ENCODE measurements at regions not wholly inside any gene's neighbourhood (a gene's known extent, or its start where the extent isn't known, plus 50 kb on each side); places are given as distances from the start of the nearest gene placed in this dataset.

DNA sequence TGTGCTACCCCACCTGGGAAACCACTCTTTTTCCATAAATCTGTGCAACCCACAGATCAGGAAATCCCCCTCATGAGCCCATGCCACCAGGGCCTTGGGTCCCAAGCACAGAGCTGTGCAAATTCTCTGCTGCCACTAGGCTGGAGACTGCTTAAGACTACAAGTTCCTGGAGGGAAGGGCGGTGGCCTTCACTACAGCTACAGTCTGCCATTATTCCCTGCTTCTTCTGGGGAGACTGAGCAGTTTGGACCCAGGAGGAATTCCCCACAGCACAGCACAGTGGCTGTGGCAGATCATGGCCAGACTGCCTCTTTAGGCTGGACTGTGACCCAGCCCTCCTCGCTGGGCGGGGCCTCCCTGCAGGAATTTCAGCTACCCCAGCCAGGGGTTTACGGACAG, 89.7 kb upstream of the GRB10 start:
- H3K27me3 ChIP-seq: no peaks in the 10 kb centered on the region
- TF ChIP-seq, protein P1, sequence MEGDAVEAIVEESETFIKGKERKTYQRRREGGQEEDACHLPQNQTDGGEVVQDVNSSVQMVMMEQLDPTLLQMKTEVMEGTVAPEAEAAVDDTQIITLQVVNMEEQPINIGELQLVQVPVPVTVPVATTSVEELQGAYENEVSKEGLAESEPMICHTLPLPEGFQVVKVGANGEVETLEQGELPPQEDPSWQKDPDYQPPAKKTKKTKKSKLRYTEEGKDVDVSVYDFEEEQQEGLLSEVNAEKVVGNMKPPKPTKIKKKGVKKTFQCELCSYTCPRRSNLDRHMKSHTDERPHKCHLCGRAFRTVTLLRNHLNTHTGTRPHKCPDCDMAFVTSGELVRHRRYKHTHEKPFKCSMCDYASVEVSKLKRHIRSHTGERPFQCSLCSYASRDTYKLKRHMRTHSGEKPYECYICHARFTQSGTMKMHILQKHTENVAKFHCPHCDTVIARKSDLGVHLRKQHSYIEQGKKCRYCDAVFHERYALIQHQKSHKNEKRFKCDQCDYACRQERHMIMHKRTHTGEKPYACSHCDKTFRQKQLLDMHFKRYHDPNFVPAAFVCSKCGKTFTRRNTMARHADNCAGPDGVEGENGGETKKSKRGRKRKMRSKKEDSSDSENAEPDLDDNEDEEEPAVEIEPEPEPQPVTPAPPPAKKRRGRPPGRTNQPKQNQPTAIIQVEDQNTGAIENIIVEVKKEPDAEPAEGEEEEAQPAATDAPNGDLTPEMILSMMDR (IDR thresholded peaks at IDR 0.05): no peak
- TF ChIP-seq POLR2A (IDR thresholded peaks at IDR 0.05) (no peak), EP300 (IDR thresholded peaks at IDR 0.05) (no peak), POLR2AphosphoS5 (IDR thresholded peaks at IDR 0.05) (no peak)
- H3K4me1 ChIP-seq: peaks cover 7% of the 10 kb centered on the region
- WGBS: no CpG with 5 or more reads among the region's 4 CpGs
- no peaks in the 10 kb centered on the region for H3K9me3 ChIP-seq
- H3K27ac ChIP-seq: no peak overlapping the region
- H3K4me3 ChIP-seq: no peak overlapping the region
- no peak for DNase-seq (ENCODE audit: low spot score in 2 of 2)
- H3K36me3 ChIP-seq: no peaks in the 10 kb centered on the region

DNA sequence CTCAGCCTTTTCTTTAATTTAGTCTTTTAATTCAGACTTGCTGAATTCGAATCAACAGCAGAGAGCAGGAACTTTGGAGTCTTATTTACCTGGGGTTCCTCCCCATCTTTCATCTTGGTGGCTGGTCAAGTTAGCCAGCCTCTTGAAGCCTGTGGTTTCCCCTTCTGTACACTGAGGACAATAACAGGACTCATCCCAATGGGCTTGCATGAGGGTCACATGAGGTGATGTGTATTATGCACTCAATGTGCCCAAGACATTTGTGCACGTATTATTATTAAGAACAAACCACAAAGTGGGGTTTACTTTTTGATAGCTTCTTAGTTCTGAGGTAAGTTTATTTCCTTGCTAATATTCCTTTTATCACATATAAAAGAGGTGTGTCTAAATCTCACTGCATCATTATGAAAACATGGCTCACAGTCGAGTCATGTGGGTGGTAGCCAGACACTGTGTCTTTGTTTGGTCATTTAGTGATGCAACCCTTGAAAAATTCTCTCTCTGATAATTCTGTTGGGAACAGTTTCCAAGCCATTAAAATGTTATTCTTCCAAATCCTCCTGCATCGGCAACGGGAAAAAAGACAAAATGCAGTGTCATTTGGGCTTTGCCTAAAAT, 86.5 kb upstream of the GRB10 start:
- TF ChIP-seq EP300 (IDR thresholded peaks at IDR 0.05) (no peak), POLR2AphosphoS5 (IDR thresholded peaks at IDR 0.05) (no peak)
- no peaks in the 10 kb centered on the region for H3K36me3 ChIP-seq
- DNase-seq (ENCODE audit: low spot score in 2 of 2): no peak
- H3K27me3 ChIP-seq: no peaks in the 10 kb centered on the region
- no peaks in the 10 kb centered on the region for H3K9me3 ChIP-seq
- 63% methylated on average over 5 of the region's 5 CpGs for WGBS
- no peak overlapping the region for H3K4me3 ChIP-seq
- no peak overlapping the region for H3K27ac ChIP-seq
- peaks cover 14% of the 10 kb centered on the region for H3K4me1 ChIP-seq

DNA sequence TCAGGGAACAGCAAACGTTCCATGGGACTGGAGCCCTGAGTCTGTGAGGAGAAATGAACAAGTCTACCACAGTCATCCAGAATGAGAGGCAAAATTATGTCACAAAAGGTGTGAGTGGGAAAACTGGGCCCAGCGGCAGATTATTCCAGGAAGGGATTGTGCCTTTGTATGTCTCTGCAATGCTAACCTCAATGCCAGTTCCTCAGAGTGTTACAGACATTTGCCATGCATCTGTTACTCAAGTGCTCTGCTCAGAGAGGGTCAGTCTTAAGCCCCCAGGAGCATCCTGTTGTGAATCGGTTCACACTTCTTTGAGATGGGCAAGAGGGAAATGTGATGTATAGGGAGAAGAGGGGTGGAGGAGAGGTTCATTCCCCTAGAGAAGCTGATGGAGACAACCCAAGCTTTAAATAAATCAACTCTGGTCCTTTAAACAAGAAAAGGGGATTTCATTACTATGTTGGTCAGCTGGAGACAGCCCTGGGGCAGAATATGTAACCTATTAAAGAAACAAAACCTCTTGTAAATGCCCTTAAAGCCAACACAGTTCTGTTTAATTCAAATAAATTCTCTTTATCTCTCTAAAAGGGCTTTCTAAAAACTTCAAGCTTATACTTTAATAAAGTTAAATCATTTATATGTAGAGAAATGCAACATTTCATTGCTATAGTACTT, 85.9 kb upstream of the GRB10 start:
- no peaks in the 10 kb centered on the region for H3K36me3 ChIP-seq
- H3K4me3 ChIP-seq: no peak overlapping the region
- H3K27ac ChIP-seq: no peak overlapping the region
- DNase-seq (ENCODE audit: low spot score in 2 of 2): no peak
- no peaks in the 10 kb centered on the region for H3K27me3 ChIP-seq
- peaks cover 14% of the 10 kb centered on the region for H3K4me1 ChIP-seq
- no peak for TF ChIP-seq POLR2AphosphoS5 (IDR thresholded peaks at IDR 0.05)
- TF ChIP-seq POLR2A (IDR thresholded peaks at IDR 0.05): no peak
- no peak for TF ChIP-seq EP300 (IDR thresholded peaks at IDR 0.05)
- TF ChIP-seq, protein P1 (IDR thresholded peaks at IDR 0.05): no peak
- no peaks in the 10 kb centered on the region for H3K9me3 ChIP-seq
- 74% methylated on average over 3 of the region's 3 CpGs for WGBS

DNA sequence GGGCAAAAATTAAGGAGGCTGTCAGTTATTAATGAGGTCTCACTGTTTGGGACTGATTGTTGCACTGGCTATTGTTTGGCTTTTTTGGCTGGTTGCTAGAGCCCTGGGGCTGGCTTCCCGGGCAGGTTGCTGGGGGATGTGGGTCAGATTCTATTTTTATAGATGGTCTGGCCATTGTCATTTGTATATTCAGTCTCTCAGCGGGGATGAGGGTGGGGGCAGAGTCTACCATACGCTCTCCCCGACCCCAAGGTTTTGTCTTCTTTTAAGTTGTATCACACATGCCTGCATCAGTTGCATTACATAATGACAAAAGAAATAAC, 84.3 kb upstream of the GRB10 start:
- no peaks in the 10 kb centered on the region for H3K9me3 ChIP-seq
- H3K27me3 ChIP-seq: no peaks in the 10 kb centered on the region
- H3K36me3 ChIP-seq: no peaks in the 10 kb centered on the region
- no peak for DNase-seq (ENCODE audit: low spot score in 2 of 2)
- WGBS: 82% methylated on average over 4 of the region's 4 CpGs
- no peak overlapping the region for H3K27ac ChIP-seq
- peaks cover 9% of the 10 kb centered on the region for H3K4me1 ChIP-seq
- TF ChIP-seq, protein P1 (IDR thresholded peaks at IDR 0.05): no peak
- TF ChIP-seq EP300 (IDR thresholded peaks at IDR 0.05) (no peak), POLR2AphosphoS5 (IDR thresholded peaks at IDR 0.05) (no peak), POLR2A (IDR thresholded peaks at IDR 0.05) (no peak)
- no peak overlapping the region for H3K4me3 ChIP-seq

DNA sequence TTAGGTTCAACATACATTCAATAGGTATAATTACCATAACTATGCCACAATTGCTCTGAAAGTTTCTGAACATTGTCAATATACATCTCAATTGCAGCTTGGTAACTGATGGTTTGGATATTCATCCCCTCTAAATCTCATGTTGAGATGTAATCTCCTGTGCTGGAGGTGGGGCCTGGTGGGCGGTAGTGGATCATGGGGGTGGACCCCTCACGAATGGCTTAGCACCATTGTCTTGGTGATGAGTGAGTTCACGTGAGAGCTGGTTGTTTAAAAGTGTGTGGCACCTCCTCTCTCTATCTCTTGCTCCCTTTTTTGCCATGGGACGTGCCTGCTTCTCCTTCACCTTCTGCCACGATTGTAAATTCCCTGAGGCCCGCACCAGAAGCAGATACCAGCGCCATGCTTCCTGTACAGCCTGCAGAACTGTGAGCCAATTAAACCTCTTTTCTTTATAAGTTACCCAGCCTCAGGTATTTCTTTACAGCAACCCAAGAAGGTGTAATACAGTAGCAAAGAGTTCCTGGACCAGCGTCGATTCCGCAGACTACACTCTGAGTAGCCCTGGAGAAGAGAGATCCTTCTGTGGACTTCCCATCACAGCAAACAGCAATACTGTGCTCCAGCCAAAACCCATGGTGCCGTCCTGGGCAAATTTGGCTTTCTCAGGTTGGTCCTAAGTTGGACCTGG, 83.8 kb upstream of the GRB10 start:
- peaks cover 9% of the 10 kb centered on the region for H3K4me1 ChIP-seq
- H3K9me3 ChIP-seq: no peaks in the 10 kb centered on the region

More for the DNA sequence above, 83.8 kb upstream of the GRB10 start:
- no peaks in the 10 kb centered on the region for H3K27me3 ChIP-seq
- H3K36me3 ChIP-seq: no peaks in the 10 kb centered on the region
- 87% methylated on average over 11 of the region's 11 CpGs for WGBS
- no peak overlapping the region for H3K27ac ChIP-seq
- H3K4me3 ChIP-seq: no peak overlapping the region
- DNase-seq (ENCODE audit: low spot score in 2 of 2): no peak
- TF ChIP-seq POLR2AphosphoS5 (IDR thresholded peaks at IDR 0.05): no peak
- no peak for TF ChIP-seq EP300 (IDR thresholded peaks at IDR 0.05)
- TF ChIP-seq, protein P1 (IDR thresholded peaks at IDR 0.05): no peak
